ENCODE measurements at regions not wholly inside any gene's neighbourhood (a gene's known extent, or its start where the extent isn't known, plus 50 kb on each side); places are given as distances from the start of the nearest gene placed in this dataset.

- no peaks in the 10 kb centered on the region for H3K36me3 ChIP-seq (ENCODE audit: low read depth, missing control alignments)
- DNase-seq = no peak
- no peak for TF ChIP-seq CTCF (IDR thresholded peaks at IDR 0.05)
- TF ChIP-seq POLR2A (IDR thresholded peaks at IDR 0.05) = no peak
- intact Hi-C loops (cut with DNase I; ENCODE audit: low total_unique reads) = no loop called here
- H3K9me3 ChIP-seq = no peaks in the 10 kb centered on the region
- H3K4me1 ChIP-seq = no peaks in the 10 kb centered on the region
- no peaks in the 10 kb centered on the region for H3K27me3 ChIP-seq
- no peak overlapping the region for H3K4me3 ChIP-seq
- no peak overlapping the region for H3K27ac ChIP-seq
- WGBS, 2 donors = 88 to 90% methylated on average over 6 of the region's 6 CpGs
Observed at GRCh38 chr20:4369798-4370124, 120.7 kb upstream of the ADRA1D start.

DNA sequence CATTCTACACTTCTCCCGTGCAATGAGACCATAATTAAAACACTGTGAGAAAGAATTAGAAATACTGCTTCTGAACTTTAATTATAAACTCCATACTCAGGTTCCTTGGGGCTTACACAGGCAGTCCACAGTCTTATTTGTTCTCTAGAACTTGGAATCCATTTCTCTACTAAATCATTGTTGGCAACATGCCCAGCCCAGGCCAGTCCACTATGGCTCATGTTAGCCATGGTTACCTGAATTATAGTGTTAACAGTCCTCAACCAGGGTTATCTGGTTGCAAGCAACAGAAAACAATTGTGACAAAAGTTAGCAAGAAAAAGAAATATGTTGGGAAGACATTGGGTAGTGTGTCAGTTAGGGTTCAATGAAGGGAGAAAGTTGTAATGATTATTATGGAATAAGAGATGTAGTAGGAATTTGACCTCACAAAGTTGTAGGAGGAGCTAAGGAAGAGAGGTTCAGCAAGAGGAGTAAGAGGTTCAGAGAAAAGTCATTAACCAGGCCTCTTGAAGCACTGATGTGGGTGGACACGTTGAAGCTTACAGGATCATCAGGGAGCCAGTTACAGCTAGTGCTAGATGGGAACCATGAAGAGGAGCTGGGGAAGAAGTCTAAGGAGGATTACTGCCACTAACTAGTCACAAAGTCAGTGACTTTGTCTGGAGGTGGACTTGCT is 120.2 kb upstream of the ADRA1D start:
- TF ChIP-seq CTCF (IDR thresholded peaks at IDR 0.05) = no peak
- TF ChIP-seq POLR2A (IDR thresholded peaks at IDR 0.05) = no peak
- WGBS, 2 donors = 85 to 86% methylated on average over 2 of the region's 2 CpGs
- Histone ChIP-seq H3K4me1 (no peaks in the 10 kb centered on the region), H3K9me3 (no peaks in the 10 kb centered on the region), H3K27me3 (no peaks in the 10 kb centered on the region), H3K27ac (no peak overlapping the region), H3K36me3 (ENCODE audit: low read depth, missing control alignments) (no peaks in the 10 kb centered on the region), H3K4me3 (no peak overlapping the region)
- intact Hi-C loops (cut with DNase I; ENCODE audit: low total_unique reads) = no loop called here
- DNase-seq = no peak

GRCh38 chr20:4366076-4366475 is 117.0 kb upstream of the ADRA1D start:
- no peaks in the 10 kb centered on the region for H3K36me3 ChIP-seq (ENCODE audit: low read depth, missing control alignments)
- no peaks in the 10 kb centered on the region for H3K4me1 ChIP-seq
- no peaks in the 10 kb centered on the region for H3K9me3 ChIP-seq
- TF ChIP-seq CTCF (IDR thresholded peaks at IDR 0.05) = no peak
- no peak for TF ChIP-seq POLR2A (IDR thresholded peaks at IDR 0.05)
- no peaks in the 10 kb centered on the region for H3K27me3 ChIP-seq
- no peak for DNase-seq
- WGBS, 2 donors = 85 to 93% methylated on average over 1 of the region's 1 CpG
- intact Hi-C loops (cut with DNase I; ENCODE audit: low total_unique reads) = no loop called here
- no peak overlapping the region for H3K4me3 ChIP-seq
- no peak overlapping the region for H3K27ac ChIP-seq

DNA sequence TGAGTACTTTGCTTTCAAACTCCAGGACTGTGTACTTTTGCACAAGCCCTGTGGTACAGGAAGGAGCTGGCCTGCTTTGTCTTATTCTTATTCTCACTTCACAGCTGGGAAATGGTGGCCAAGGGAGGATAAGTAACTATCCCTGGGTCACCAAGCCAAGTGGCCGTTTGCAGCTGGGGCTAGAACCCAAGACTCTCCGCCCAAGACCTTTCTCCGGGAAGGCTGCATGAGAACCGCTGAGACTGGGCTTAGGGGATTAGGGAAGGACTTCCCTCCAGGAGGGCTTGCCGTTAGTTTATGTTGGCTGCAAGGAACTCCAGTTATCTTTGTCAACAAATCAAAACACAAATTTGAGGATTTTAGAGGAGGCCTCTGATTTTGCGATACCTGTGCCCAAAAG is 109.5 kb upstream of the ADRA1D start:
- no peak for DNase-seq
- WGBS, 2 donors = 80 to 88% methylated on average over 6 of the region's 6 CpGs
- Histone ChIP-seq H3K4me1 (no peaks in the 10 kb centered on the region), H3K4me3 (no peak overlapping the region), H3K27me3 (no peaks in the 10 kb centered on the region), H3K27ac (no peak overlapping the region), H3K9me3 (no peaks in the 10 kb centered on the region), H3K36me3 (ENCODE audit: low read depth, missing control alignments) (no peaks in the 10 kb centered on the region)
- intact Hi-C loops (cut with DNase I; ENCODE audit: low total_unique reads) = no loop called here
- no peak for TF ChIP-seq POLR2A (IDR thresholded peaks at IDR 0.05)

DNA sequence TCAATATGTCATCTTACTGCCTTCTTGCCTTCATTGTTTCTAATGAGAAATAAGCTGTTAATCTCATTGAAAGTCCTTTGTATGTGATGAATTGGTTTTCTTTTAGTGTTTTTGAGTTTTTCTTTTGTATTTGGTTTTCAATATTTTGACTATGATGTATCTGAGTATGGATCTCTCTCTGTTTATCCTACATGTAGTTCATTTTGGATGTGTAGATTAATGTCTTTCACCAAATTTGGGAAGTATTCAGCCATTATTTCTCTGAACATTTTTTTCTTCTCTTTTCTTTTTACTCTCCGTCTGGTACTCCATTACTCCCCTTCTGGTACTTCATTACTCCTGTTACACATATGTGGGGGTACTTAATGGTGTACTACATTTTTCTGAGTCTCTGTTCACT is 103.3 kb upstream of the ADRA1D start:
- Histone ChIP-seq H3K36me3 (ENCODE audit: low read depth, missing control alignments) (no peaks in the 10 kb centered on the region), H3K4me3 (no peak overlapping the region), H3K9me3 (no peaks in the 10 kb centered on the region), H3K27me3 (no peaks in the 10 kb centered on the region), H3K27ac (no peak overlapping the region), H3K4me1 (no peaks in the 10 kb centered on the region)
- intact Hi-C loops (cut with DNase I; ENCODE audit: low total_unique reads) = no loop called here
- DNase-seq = no peak
- TF ChIP-seq CTCF (IDR thresholded peaks at IDR 0.05) (no peak), POLR2A (IDR thresholded peaks at IDR 0.05) (no peak)
- WGBS, 2 donors = 94 to 95% methylated on average over 1 of the region's 1 CpG
